ENCODE measurements at regions not wholly inside any gene's neighbourhood (a gene's known extent, or its start where the extent isn't known, plus 50 kb on each side); places are given as distances from the start of the nearest gene placed in this dataset.

- H3K4me1 ChIP-seq (ENCODE audit: control insufficient read depth in 1 of 2, insufficient read depth in 2 of 2, low read depth in 1 of 2, low read length in 1 of 2), result peaks cover 0 to 10% of the 10 kb centered on the region in 2 experiments; a peak in 1 of 4 replicates
- POLR2A ChIA-PET, result no interaction called here
- peaks cover 4% of the 10 kb centered on the region for H3F3A ChIP-seq (replicated peaks; ENCODE audit: insufficient read depth)
- no peaks in the 10 kb centered on the region for H3K27me3 ChIP-seq (ENCODE audit: insufficient read depth)
- no peaks in the 10 kb centered on the region for H3K79me2 ChIP-seq (ENCODE audit: insufficient read depth)
- H3K36me3 ChIP-seq (replicated peaks in 1 of 2; ENCODE audit: control insufficient read depth in 1 of 2, insufficient read depth in 2 of 2, low read length in 1 of 2), result no peaks in the 10 kb centered on the region
- DNase-seq, result no peak
- WGBS (ENCODE audit: low lambda C conversion rate), result 34% methylated on average over 3 of the region's 3 CpGs
- H3K27ac ChIP-seq (ENCODE audit: low read depth in 2 of 2, low read length in 1 of 2), result peak overlapping the region in 1 of 2 experiments; percentile 16; a peak in 1 of 4 replicates
- H3K4me2 ChIP-seq, result no peak overlapping the region
- H2AFZ ChIP-seq (ENCODE audit: low read depth), result peak overlapping the region; percentile 39; the same call in 1 of the 2 replicates
- CTCF ChIA-PET, result no interaction called here
- no peaks in the 10 kb centered on the region for H3K9me2 ChIP-seq
- no peaks in the 10 kb centered on the region for H3K9me3 ChIP-seq
- no peak overlapping the region for H3K9ac ChIP-seq
- no peaks in the 10 kb centered on the region for H4K20me1 ChIP-seq (ENCODE audit: insufficient read depth)
- TF ChIP-seq FOXM1 (IDR thresholded peaks at IDR 0.05; ENCODE audit: low read depth), result no peak
- 0 out of 2 replicates have a peak, but pooled peaks have one; percentile 18 for TF ChIP-seq TCF12 (IDR thresholded peaks at IDR 0.05)
- no peak for TF ChIP-seq RAD21 (IDR thresholded peaks at IDR 0.05; ENCODE audit: low read length)
- peak in 1 of 2 experiments; percentile 48; a peak in 1 of 4 replicates for TF ChIP-seq EP300 (IDR thresholded peaks at IDR 0.05; ENCODE audit: borderline replicate concordance in 1 of 2, low read depth in 1 of 2, low read length in 1 of 2)
- TF ChIP-seq FOSL2 (IDR thresholded peaks at IDR 0.05; ENCODE audit: borderline replicate concordance, low read depth), result peak; percentile 42; the same call in 1 of the 2 replicates
- TF ChIP-seq RXRA (IDR thresholded peaks at IDR 0.05; ENCODE audit: borderline replicate concordance, low read depth), result no peak
- TF ChIP-seq JUND (IDR thresholded peaks at IDR 0.05), result no peak
- H3K4me3 ChIP-seq (ENCODE audit: low read depth in 2 of 2, low read length in 1 of 2), result no peak overlapping the region
Observed at GRCh38 chr4:14023036-14023435, 395.5 kb upstream of the BOD1L1 start.

GRCh38 chr4:14023896-14024295 lies 396.4 kb upstream of the BOD1L1 start:
- no peaks in the 10 kb centered on the region for H3K79me2 ChIP-seq (ENCODE audit: insufficient read depth)
- H3F3A ChIP-seq (replicated peaks; ENCODE audit: insufficient read depth), result peaks cover 4% of the 10 kb centered on the region
- H3K4me3 ChIP-seq (ENCODE audit: low read depth in 2 of 2, low read length in 1 of 2), result no peak overlapping the region
- no peak overlapping the region for H3K9ac ChIP-seq
- ChIA-PET POLR2A (no interaction called here), CTCF (interaction anchor here (1.0 to 1.4 kb wide), 2 partner anchors 14 to 367 kb away, joined by 3 read pairs; no protein-coding TSS in a partner anchor)
- H2AFZ ChIP-seq (ENCODE audit: low read depth), result no peak overlapping the region
- no peaks in the 10 kb centered on the region for H3K36me3 ChIP-seq (replicated peaks in 1 of 2; ENCODE audit: control insufficient read depth in 1 of 2, insufficient read depth in 2 of 2, low read length in 1 of 2)
- WGBS (ENCODE audit: low lambda C conversion rate), result 81% methylated on average over 1 of the region's 1 CpG
- H4K20me1 ChIP-seq (ENCODE audit: insufficient read depth), result no peaks in the 10 kb centered on the region
- H3K4me1 ChIP-seq (ENCODE audit: control insufficient read depth in 1 of 2, insufficient read depth in 2 of 2, low read depth in 1 of 2, low read length in 1 of 2), result peaks cover 0 to 10% of the 10 kb centered on the region in 2 experiments; a peak in 1 of 4 replicates
- H3K9me2 ChIP-seq, result no peaks in the 10 kb centered on the region
- no peaks in the 10 kb centered on the region for H3K27me3 ChIP-seq (ENCODE audit: insufficient read depth)
- H3K27ac ChIP-seq (ENCODE audit: low read depth in 2 of 2, low read length in 1 of 2), result no peak overlapping the region
- no peak for DNase-seq
- H3K4me2 ChIP-seq, result no peak overlapping the region
- no peaks in the 10 kb centered on the region for H3K9me3 ChIP-seq
- no peak for TF ChIP-seq USF1 (IDR thresholded peaks at IDR 0.05; ENCODE audit: borderline replicate concordance, low read depth)
- no peak for TF ChIP-seq NFIC (IDR thresholded peaks at IDR 0.05; ENCODE audit: borderline replicate concordance)
- TF ChIP-seq, protein P1, sequence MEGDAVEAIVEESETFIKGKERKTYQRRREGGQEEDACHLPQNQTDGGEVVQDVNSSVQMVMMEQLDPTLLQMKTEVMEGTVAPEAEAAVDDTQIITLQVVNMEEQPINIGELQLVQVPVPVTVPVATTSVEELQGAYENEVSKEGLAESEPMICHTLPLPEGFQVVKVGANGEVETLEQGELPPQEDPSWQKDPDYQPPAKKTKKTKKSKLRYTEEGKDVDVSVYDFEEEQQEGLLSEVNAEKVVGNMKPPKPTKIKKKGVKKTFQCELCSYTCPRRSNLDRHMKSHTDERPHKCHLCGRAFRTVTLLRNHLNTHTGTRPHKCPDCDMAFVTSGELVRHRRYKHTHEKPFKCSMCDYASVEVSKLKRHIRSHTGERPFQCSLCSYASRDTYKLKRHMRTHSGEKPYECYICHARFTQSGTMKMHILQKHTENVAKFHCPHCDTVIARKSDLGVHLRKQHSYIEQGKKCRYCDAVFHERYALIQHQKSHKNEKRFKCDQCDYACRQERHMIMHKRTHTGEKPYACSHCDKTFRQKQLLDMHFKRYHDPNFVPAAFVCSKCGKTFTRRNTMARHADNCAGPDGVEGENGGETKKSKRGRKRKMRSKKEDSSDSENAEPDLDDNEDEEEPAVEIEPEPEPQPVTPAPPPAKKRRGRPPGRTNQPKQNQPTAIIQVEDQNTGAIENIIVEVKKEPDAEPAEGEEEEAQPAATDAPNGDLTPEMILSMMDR (IDR thresholded peaks at IDR 0.05), result no peak
- TF ChIP-seq RXRA (IDR thresholded peaks at IDR 0.05; ENCODE audit: borderline replicate concordance, low read depth), result no peak
- TF ChIP-seq, protein P2, sequence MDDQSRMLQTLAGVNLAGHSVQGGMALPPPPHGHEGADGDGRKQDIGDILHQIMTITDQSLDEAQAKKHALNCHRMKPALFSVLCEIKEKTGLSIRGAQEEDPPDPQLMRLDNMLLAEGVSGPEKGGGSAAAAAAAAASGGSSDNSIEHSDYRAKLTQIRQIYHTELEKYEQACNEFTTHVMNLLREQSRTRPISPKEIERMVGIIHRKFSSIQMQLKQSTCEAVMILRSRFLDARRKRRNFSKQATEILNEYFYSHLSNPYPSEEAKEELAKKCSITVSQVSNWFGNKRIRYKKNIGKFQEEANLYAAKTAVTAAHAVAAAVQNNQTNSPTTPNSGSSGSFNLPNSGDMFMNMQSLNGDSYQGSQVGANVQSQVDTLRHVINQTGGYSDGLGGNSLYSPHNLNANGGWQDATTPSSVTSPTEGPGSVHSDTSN (IDR thresholded peaks at IDR 0.05), result no peak
- TF ChIP-seq IRF3 (IDR thresholded peaks at IDR 0.05; ENCODE audit: low read depth, low read length), result no peak
- no peak for TF ChIP-seq EP300 (IDR thresholded peaks at IDR 0.05; ENCODE audit: borderline replicate concordance in 1 of 2, low read depth in 1 of 2, low read length in 1 of 2)
- TF ChIP-seq, protein P3, sequence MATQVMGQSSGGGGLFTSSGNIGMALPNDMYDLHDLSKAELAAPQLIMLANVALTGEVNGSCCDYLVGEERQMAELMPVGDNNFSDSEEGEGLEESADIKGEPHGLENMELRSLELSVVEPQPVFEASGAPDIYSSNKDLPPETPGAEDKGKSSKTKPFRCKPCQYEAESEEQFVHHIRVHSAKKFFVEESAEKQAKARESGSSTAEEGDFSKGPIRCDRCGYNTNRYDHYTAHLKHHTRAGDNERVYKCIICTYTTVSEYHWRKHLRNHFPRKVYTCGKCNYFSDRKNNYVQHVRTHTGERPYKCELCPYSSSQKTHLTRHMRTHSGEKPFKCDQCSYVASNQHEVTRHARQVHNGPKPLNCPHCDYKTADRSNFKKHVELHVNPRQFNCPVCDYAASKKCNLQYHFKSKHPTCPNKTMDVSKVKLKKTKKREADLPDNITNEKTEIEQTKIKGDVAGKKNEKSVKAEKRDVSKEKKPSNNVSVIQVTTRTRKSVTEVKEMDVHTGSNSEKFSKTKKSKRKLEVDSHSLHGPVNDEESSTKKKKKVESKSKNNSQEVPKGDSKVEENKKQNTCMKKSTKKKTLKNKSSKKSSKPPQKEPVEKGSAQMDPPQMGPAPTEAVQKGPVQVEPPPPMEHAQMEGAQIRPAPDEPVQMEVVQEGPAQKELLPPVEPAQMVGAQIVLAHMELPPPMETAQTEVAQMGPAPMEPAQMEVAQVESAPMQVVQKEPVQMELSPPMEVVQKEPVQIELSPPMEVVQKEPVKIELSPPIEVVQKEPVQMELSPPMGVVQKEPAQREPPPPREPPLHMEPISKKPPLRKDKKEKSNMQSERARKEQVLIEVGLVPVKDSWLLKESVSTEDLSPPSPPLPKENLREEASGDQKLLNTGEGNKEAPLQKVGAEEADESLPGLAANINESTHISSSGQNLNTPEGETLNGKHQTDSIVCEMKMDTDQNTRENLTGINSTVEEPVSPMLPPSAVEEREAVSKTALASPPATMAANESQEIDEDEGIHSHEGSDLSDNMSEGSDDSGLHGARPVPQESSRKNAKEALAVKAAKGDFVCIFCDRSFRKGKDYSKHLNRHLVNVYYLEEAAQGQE (IDR thresholded peaks at IDR 0.05; ENCODE audit: low read depth, low read length), result no peak
- TF ChIP-seq FOXJ3 (CRISPR knock-in tag; IDR thresholded peaks at IDR 0.05), result no peak
- TF ChIP-seq FOSL2 (IDR thresholded peaks at IDR 0.05; ENCODE audit: borderline replicate concordance, low read depth), result no peak
- no peak for TF ChIP-seq POLR2AphosphoS5 (IDR thresholded peaks at IDR 0.05; ENCODE audit: low read depth, low read length)
- no peak for TF ChIP-seq GATA2 (CRISPR knock-in tag; IDR thresholded peaks at IDR 0.05)
- no peak for TF ChIP-seq TAF1 (IDR thresholded peaks at IDR 0.05; ENCODE audit: borderline replicate concordance, low read depth, low read length)
- TF ChIP-seq TCF12 (IDR thresholded peaks at IDR 0.05), result no peak
- no peak for TF ChIP-seq SMC3 (IDR thresholded peaks at IDR 0.05; ENCODE audit: low read depth, low read length)
- no peak for TF ChIP-seq SIN3A (IDR thresholded peaks at IDR 0.05; ENCODE audit: borderline replicate concordance, low read depth, low read length)

Measured in SK-N-SH (cell line).